ENCODE measurements at regions not wholly inside any gene's neighbourhood (a gene's known extent, or its start where the extent isn't known, plus 50 kb on each side); places are given as distances from the start of the nearest gene placed in this dataset.
A peak's percentile ranks its signal among the peaks of the same experiment; 100 is the strongest.

DNA sequence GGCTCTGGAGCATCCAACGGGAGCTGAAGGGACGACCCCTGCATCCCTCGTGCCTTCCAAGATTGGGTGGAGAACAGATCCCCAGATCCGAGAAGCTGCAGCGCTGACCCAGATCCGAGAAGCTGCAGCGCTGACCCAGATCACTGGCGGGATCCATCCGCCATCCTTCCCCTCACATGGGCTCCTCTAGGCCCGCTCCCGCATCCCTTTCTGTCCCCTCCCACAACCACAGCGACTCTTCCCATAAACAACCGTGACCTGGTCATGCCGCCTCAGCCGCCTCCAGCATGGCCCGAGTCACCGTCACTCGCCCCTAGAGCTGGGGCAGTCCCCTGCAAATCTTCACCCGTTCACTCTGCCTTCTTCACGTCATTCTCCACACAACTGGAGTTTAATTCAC lies 124.9 kb downstream of the UTP18 start (continued):
- no peak for TF ChIP-seq ZNF629 (tag by site-specific recombination; IDR thresholded peaks at IDR 0.05)
- TF ChIP-seq SP7 (tag by site-specific recombination; IDR thresholded peaks at IDR 0.05) = no peak
- TF ChIP-seq, protein P1, sequence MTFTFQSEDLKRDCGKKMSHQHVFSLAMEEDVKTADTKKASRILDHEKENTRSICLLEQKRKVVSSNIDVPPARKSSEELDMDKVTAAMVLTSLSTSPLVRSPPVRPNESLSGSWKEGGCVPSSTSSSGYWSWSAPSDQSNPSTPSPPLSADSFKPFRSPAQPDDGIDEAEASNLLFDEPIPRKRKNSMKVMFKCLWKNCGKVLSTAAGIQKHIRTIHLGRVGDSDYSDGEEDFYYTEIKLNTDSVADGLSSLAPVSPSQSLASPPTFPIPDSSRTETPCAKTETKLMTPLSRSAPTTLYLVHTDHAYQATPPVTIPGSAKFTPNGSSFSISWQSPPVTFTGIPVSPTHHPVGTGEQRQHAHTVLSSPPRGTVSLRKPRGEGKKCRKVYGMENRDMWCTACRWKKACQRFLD (tag by site-specific recombination; IDR thresholded peaks at IDR 0.05) = no peak
- TF ChIP-seq ZNF626 (tag by site-specific recombination; IDR thresholded peaks at IDR 0.05) = no peak
- no peak for TF ChIP-seq KLF1 (tag by site-specific recombination; IDR thresholded peaks at IDR 0.05)
- TF ChIP-seq ZNF16 (tag by site-specific recombination; IDR thresholded peaks at IDR 0.05; ENCODE audit: low read depth) = no peak
- no peak for TF ChIP-seq GLI4 (tag by site-specific recombination; IDR thresholded peaks at IDR 0.05)
- TF ChIP-seq ZNF174 (tag by site-specific recombination; IDR thresholded peaks at IDR 0.05) = no peak
- no peak for TF ChIP-seq ZNF175 (tag by site-specific recombination; IDR thresholded peaks at IDR 0.05)
- TF ChIP-seq ZNF416 (tag by site-specific recombination; IDR thresholded peaks at IDR 0.05) = no peak
- TF ChIP-seq, protein P2, sequence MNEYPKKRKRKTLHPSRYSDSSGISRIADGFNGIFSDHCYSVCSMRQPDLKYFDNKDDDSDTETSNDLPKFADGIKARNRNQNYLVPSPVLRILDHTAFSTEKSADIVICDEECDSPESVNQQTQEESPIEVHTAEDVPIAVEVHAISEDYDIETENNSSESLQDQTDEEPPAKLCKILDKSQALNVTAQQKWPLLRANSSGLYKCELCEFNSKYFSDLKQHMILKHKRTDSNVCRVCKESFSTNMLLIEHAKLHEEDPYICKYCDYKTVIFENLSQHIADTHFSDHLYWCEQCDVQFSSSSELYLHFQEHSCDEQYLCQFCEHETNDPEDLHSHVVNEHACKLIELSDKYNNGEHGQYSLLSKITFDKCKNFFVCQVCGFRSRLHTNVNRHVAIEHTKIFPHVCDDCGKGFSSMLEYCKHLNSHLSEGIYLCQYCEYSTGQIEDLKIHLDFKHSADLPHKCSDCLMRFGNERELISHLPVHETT (tag by site-specific recombination; IDR thresholded peaks at IDR 0.05) = no peak
- no peak for TF ChIP-seq ZNF768 (tag by site-specific recombination; IDR thresholded peaks at IDR 0.05)

DNA sequence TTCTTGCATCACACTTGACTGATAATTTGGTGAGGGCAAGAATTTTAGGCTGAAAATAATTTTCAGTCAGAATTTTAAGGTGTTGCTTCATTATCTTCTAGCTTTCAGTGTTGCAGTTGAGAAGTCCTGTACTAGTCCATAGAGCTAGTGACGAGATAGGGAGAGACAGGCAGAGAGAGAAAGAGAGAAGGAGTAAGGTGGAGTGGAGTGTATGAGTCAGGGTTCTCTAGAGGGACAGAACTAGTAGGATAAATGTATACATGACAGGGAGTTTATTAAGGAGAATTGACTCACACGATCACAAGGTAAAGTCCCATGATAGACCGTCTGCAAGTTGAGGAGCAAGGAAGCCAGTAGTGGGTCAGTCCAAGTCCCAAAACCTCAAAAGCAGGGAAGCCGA lies 127.2 kb downstream of the UTP18 start:
- Histone ChIP-seq H3K36me3 (ENCODE audit: control insufficient read depth in 2 of 2, insufficient read depth in 1 of 2, low read length in 2 of 2) (no peaks in the 10 kb centered on the region), H3K9me3 (ENCODE audit: control insufficient read depth, insufficient read depth, low read depth, low read length) (no peaks in the 10 kb centered on the region), H3K4me3 (ENCODE audit: low read depth, low read length) (no peak overlapping the region), H3K4me1 (ENCODE audit: control insufficient read depth, insufficient read depth, low read length) (no peaks in the 10 kb centered on the region), H3K27ac (ENCODE audit: extremely low read depth, low read depth, low read length) (no peak overlapping the region)
- CTCF ChIA-PET = interaction anchor here (0.6 kb wide), 1 partner anchor 750 kb away, joined by 3 read pairs; no protein-coding TSS in a partner anchor
- TF ChIP-seq HOXA7 (CRISPR knock-in tag; IDR thresholded peaks at IDR 0.05; ENCODE audit: borderline replicate concordance) (no peak), ZNF48 (tag by site-specific recombination; IDR thresholded peaks at IDR 0.05) (no peak)
- TF ChIP-seq, protein P3, sequence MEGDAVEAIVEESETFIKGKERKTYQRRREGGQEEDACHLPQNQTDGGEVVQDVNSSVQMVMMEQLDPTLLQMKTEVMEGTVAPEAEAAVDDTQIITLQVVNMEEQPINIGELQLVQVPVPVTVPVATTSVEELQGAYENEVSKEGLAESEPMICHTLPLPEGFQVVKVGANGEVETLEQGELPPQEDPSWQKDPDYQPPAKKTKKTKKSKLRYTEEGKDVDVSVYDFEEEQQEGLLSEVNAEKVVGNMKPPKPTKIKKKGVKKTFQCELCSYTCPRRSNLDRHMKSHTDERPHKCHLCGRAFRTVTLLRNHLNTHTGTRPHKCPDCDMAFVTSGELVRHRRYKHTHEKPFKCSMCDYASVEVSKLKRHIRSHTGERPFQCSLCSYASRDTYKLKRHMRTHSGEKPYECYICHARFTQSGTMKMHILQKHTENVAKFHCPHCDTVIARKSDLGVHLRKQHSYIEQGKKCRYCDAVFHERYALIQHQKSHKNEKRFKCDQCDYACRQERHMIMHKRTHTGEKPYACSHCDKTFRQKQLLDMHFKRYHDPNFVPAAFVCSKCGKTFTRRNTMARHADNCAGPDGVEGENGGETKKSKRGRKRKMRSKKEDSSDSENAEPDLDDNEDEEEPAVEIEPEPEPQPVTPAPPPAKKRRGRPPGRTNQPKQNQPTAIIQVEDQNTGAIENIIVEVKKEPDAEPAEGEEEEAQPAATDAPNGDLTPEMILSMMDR (tag by site-specific recombination; IDR thresholded peaks at IDR 0.05) = no peak
- TF ChIP-seq, protein P4, sequence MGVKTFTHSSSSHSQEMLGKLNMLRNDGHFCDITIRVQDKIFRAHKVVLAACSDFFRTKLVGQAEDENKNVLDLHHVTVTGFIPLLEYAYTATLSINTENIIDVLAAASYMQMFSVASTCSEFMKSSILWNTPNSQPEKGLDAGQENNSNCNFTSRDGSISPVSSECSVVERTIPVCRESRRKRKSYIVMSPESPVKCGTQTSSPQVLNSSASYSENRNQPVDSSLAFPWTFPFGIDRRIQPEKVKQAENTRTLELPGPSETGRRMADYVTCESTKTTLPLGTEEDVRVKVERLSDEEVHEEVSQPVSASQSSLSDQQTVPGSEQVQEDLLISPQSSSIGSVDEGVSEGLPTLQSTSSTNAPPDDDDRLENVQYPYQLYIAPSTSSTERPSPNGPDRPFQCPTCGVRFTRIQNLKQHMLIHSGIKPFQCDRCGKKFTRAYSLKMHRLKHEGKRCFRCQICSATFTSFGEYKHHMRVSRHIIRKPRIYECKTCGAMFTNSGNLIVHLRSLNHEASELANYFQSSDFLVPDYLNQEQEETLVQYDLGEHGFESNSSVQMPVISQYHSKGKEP (tag by site-specific recombination; IDR thresholded peaks at IDR 0.05) = no peak
- POLR2A ChIA-PET = no interaction called here

DNA sequence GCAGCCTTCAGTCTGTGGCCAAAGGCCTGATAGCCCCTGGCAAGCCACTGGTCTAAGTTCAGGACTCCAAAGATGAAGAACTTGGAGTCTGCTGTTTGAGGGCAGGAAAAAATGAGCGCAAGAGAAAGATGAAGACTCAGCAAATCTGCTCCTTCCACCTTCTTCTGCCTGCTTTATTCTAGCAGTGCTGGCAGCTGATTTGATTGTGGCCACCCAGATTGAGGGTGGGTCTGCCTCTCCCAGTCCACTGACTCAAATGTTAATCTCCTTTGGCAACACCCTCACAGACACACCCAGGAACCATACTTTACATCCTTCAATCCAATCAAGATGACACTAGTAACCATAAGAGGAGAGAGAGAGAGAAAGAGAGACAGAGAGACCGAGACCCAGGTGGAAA lies 127.6 kb downstream of the UTP18 start:
- no peaks in the 10 kb centered on the region for H3K36me3 ChIP-seq (ENCODE audit: control insufficient read depth in 2 of 2, insufficient read depth in 1 of 2, low read length in 2 of 2)
- peak; percentile 91 for TF ChIP-seq KLF1 (tag by site-specific recombination; IDR thresholded peaks at IDR 0.05)
- TF ChIP-seq, protein P5, sequence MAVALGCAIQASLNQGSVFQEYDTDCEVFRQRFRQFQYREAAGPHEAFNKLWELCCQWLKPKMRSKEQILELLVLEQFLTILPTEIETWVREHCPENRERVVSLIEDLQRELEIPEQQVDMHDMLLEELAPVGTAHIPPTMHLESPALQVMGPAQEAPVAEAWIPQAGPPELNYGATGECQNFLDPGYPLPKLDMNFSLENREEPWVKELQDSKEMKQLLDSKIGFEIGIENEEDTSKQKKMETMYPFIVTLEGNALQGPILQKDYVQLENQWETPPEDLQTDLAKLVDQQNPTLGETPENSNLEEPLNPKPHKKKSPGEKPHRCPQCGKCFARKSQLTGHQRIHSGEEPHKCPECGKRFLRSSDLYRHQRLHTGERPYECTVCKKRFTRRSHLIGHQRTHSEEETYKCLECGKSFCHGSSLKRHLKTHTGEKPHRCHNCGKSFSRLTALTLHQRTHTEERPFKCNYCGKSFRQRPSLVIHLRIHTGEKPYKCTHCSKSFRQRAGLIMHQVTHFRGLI (tag by site-specific recombination; IDR thresholded peaks at IDR 0.05) = no peak
- TF ChIP-seq, protein P6, sequence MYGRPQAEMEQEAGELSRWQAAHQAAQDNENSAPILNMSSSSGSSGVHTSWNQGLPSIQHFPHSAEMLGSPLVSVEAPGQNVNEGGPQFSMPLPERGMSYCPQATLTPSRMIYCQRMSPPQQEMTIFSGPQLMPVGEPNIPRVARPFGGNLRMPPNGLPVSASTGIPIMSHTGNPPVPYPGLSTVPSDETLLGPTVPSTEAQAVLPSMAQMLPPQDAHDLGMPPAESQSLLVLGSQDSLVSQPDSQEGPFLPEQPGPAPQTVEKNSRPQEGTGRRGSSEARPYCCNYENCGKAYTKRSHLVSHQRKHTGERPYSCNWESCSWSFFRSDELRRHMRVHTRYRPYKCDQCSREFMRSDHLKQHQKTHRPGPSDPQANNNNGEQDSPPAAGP (tag by site-specific recombination; IDR thresholded peaks at IDR 0.05) = peak; percentile 34; the same call in 1 of the 2 replicates
- CTCF ChIA-PET = no interaction called here

More for the DNA sequence above, 127.6 kb downstream of the UTP18 start:
- H3K27ac ChIP-seq (ENCODE audit: extremely low read depth, low read depth, low read length) = no peak overlapping the region
- no peak overlapping the region for H3K4me3 ChIP-seq (ENCODE audit: low read depth, low read length)
- POLR2A ChIA-PET = no interaction called here
- no peaks in the 10 kb centered on the region for H3K4me1 ChIP-seq (ENCODE audit: control insufficient read depth, insufficient read depth, low read length)
- no peaks in the 10 kb centered on the region for H3K9me3 ChIP-seq (ENCODE audit: control insufficient read depth, insufficient read depth, low read depth, low read length)
